ENCODE measurements at regions not wholly inside any gene's neighbourhood (a gene's known extent, or its start where the extent isn't known, plus 50 kb on each side); places are given as distances from the start of the nearest gene placed in this dataset.

DNA sequence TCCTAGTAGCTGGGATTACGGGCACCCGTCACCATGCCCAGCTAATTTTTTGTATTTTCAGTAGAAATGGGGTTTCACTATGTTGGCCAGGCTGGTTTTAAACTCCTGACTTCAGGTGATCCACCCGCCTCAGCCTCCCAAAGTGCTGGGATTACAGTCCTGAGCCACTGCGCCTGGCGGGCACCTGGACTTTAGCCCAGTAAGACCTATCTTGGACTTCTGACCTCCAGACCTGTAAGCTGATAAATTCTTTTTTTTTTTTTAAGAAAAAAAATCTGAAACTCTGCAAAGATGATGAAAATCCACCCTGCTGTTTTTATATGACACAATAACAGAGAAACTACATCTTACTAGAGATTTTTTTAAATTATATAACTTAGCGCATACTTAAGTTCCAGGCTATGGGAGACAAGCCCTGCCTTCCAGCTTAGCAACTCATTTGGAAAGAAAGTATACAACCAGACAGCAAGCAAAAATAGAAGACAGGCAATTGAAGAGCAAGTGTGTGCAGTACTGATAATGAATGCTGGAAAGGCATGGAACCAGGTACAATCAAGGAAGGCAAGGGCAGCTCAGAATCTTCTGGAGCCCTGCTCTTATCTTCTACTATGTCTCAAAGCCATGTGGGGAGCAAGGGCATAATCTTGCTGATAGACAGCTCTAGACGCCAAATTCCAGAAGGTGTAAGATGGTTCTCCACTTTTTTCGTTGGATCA is 104.2 kb downstream of the CD83 start:
- Histone ChIP-seq H3K36me3 (no peaks in the 10 kb centered on the region), H3K27me3 (no peaks in the 10 kb centered on the region), H3K4me3 (no peak overlapping the region), H3K27ac (no peak overlapping the region), H3K9me3 (peaks cover 4% of the 10 kb centered on the region), H3K4me1 (no peaks in the 10 kb centered on the region)
- TF ChIP-seq POLR2AphosphoS5 (IDR thresholded peaks at IDR 0.05; ENCODE audit: insufficient read depth in 1 of 2, low read depth in 1 of 2) (no peak), POLR2A (IDR thresholded peaks at IDR 0.05) (no peak)
- TF ChIP-seq, protein P1, sequence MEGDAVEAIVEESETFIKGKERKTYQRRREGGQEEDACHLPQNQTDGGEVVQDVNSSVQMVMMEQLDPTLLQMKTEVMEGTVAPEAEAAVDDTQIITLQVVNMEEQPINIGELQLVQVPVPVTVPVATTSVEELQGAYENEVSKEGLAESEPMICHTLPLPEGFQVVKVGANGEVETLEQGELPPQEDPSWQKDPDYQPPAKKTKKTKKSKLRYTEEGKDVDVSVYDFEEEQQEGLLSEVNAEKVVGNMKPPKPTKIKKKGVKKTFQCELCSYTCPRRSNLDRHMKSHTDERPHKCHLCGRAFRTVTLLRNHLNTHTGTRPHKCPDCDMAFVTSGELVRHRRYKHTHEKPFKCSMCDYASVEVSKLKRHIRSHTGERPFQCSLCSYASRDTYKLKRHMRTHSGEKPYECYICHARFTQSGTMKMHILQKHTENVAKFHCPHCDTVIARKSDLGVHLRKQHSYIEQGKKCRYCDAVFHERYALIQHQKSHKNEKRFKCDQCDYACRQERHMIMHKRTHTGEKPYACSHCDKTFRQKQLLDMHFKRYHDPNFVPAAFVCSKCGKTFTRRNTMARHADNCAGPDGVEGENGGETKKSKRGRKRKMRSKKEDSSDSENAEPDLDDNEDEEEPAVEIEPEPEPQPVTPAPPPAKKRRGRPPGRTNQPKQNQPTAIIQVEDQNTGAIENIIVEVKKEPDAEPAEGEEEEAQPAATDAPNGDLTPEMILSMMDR (IDR thresholded peaks at IDR 0.05): no peak
- DNase-seq (ENCODE audit: extremely low spot score in 2 of 2): no peak
- intact Hi-C loops (cut with DNase I): no loop called here

DNA sequence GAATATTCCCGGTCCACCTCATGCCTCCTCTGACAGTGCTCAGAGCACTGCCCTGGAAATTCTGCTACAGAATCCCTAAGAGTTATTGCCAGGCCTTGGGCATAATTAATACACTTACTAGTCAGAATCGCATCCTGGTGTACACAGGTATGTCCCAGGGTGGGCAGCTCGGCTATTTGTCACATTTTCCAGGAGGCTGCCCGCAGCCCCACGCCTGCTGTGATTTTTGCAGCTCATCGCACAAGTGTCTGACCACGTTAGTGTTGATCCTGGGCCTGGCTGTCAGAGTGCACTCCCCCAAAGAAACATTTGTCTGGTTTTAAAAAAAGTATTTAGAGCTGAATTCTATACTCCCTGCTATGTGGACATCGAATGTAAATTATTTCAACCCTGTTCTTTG is 105.4 kb downstream of the CD83 start:
- no peak for DNase-seq (ENCODE audit: extremely low spot score in 2 of 2)
- peaks cover 4% of the 10 kb centered on the region for H3K9me3 ChIP-seq
- no peaks in the 10 kb centered on the region for H3K4me1 ChIP-seq
- intact Hi-C loops (cut with DNase I): no loop called here
- no peaks in the 10 kb centered on the region for H3K36me3 ChIP-seq
- no peak overlapping the region for H3K4me3 ChIP-seq
- no peaks in the 10 kb centered on the region for H3K27me3 ChIP-seq
- no peak overlapping the region for H3K27ac ChIP-seq
- TF ChIP-seq POLR2A (IDR thresholded peaks at IDR 0.05) (no peak), POLR2AphosphoS5 (IDR thresholded peaks at IDR 0.05; ENCODE audit: insufficient read depth in 1 of 2, low read depth in 1 of 2) (no peak)
- TF ChIP-seq, protein P1 (IDR thresholded peaks at IDR 0.05): no peak

DNA sequence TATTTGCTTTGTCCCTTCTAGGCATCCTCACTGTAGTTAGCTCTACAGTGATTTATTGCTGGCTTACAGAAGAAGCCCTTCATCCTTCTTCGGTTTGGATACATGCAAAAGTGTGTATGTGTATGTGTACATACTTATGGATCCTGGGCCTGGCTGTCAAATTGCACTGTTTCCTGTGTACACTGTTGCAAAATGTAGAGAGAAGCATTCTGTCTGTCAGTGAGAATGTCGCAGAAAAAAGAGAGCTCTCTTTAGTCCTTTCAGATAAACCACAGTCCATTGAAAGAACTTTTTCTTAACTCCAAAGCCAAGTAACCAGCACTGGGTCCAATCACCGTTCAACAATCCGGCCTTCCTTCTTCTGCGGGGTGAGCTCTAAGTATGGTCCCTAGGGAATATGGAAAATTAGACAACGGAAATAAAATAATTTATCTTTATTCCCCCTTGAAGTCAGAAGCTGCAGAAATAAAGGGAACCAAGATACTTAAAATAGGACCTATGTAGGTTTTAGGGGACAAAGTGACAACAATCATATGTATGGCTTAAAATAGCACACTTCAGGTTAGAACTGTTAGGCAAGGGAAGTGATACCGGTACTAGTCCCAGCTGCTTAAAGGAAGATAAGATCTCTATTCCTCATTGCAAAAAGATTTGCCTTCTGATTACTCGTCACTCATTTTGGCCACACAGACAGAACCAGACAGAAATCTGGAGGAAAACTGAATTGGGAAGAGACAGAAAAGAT is 107.0 kb downstream of the CD83 start:
- H3K9me3 ChIP-seq: peaks cover 4% of the 10 kb centered on the region
- no peaks in the 10 kb centered on the region for H3K4me1 ChIP-seq
- no peaks in the 10 kb centered on the region for H3K36me3 ChIP-seq
- no peak overlapping the region for H3K4me3 ChIP-seq
- intact Hi-C loops (cut with DNase I): no loop called here
- TF ChIP-seq POLR2A (IDR thresholded peaks at IDR 0.05) (no peak), POLR2AphosphoS5 (IDR thresholded peaks at IDR 0.05; ENCODE audit: insufficient read depth in 1 of 2, low read depth in 1 of 2) (no peak)
- TF ChIP-seq, protein P1 (IDR thresholded peaks at IDR 0.05): no peak
- DNase-seq (ENCODE audit: extremely low spot score in 2 of 2): no peak
- no peak overlapping the region for H3K27ac ChIP-seq
- no peaks in the 10 kb centered on the region for H3K27me3 ChIP-seq

DNA sequence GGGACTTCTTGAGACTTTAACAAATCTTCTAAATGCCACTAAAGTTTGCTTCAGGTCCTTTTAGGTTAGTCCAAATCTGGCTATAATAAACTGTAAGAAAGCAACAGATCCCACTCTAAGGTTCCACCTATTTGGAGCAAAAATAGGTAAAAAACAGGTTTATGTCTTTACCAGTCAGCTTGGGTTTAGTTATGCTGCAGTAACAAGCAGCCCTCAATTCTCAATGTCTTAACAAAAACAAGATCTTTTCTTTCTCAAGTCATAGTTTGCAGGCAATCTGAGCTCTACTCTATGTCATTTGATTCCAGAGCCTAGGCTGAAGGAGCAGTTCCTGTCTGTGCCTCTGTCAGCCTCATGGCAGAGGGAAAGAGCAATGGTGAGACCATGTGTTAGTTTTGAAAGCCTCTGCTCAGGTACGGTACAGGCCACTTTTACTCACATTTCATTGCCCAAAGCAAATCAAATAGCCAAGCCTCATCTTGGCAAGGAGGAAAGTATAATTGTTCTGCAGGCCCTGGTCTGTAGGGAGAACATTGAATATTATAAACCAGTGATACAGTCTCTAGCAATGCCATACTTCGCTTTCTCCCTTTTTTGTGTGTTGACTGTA is 108.6 kb downstream of the CD83 start:
- intact Hi-C loops (cut with DNase I): no loop called here
- TF ChIP-seq, protein P1 (IDR thresholded peaks at IDR 0.05): no peak
- no peak for TF ChIP-seq POLR2A (IDR thresholded peaks at IDR 0.05)

DNA sequence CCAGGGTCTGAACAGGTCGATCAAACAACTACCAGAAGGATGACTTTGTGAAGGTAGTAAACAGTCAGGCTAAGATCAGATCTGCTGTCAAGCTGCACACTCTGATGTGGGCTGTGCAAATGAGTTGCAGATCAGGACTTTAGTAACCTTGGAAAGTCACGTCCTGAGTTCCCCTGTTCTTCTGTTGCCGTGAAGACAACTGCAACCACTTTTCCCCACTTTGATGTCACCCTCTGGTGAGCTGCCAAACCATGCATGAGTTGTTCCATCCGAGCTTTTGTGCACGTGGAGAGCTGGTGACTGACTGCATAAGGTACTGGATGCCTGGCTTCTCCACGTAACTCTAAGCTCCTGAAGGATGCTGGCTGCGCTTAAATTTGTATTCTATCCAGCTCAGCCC is 111.0 kb downstream of the CD83 start:
- no peaks in the 10 kb centered on the region for H3K27me3 ChIP-seq
- no peak for DNase-seq (ENCODE audit: extremely low spot score in 2 of 2)
- no peak for TF ChIP-seq POLR2AphosphoS5 (IDR thresholded peaks at IDR 0.05; ENCODE audit: insufficient read depth in 1 of 2, low read depth in 1 of 2)
- TF ChIP-seq, protein P1 (IDR thresholded peaks at IDR 0.05): no peak
- TF ChIP-seq POLR2A (IDR thresholded peaks at IDR 0.05): no peak
- H3K27ac ChIP-seq: no peak overlapping the region
- no peaks in the 10 kb centered on the region for H3K4me1 ChIP-seq
- H3K9me3 ChIP-seq: peaks cover 4% of the 10 kb centered on the region
- H3K36me3 ChIP-seq: no peaks in the 10 kb centered on the region
- H3K4me3 ChIP-seq: no peak overlapping the region
- intact Hi-C loops (cut with DNase I): no loop called here

More for the DNA sequence above, 108.6 kb downstream of the CD83 start:
- Histone ChIP-seq H3K27ac (no peak overlapping the region), H3K27me3 (no peaks in the 10 kb centered on the region), H3K9me3 (peaks cover 4% of the 10 kb centered on the region), H3K36me3 (no peaks in the 10 kb centered on the region), H3K4me1 (no peaks in the 10 kb centered on the region), H3K4me3 (no peak overlapping the region)
- DNase-seq (ENCODE audit: extremely low spot score in 2 of 2): no peak
